Neural cell (in vitro differentiated cells): ENCODE measurements at regions not wholly inside any gene's neighbourhood (a gene's known extent, or its start where the extent isn't known, plus 50 kb on each side); places are given as distances from the start of the nearest gene placed in this dataset.

ENCODE experiments used
- CTCF ChIP-seq: fragments of 450-650 bp; IDR thresholded peaks from 2 replicates; pipeline ENCODE4 v1.5.1; 2014; ENCODE audit warnings: antibody characterized with exemption, mild to moderate bottlenecking, moderate library complexity; ENCODE audit not compliant: poor library complexity, severe bottlenecking
- REST ChIP-seq: IDR thresholded peaks from 2 replicates; pipeline ENCODE4 v1.6.1; 2012; ENCODE audit warnings: borderline replicate concordance

GRCh38 chr6:48553467-48554189, 442.6 kb upstream of the PTCHD4 start:
- no peak for TF ChIP-seq REST
- no peak for TF ChIP-seq CTCF
